Mammary epithelial cell (primary cell): ENCODE measurements at regions not wholly inside any gene's neighbourhood (a gene's known extent, or its start where the extent isn't known, plus 50 kb on each side); places are given as distances from the start of the nearest gene placed in this dataset.

Experiments used
- CTCF ChIP-seq, 2 donors: IDR thresholded peaks in 1 of 2; conservative IDR thresholded peaks in 1 of 2; 2 replicates each; pipeline ENCODE4 v1.5.1; 2011 to 2012; ENCODE audit warnings: inconsistent platforms in 2 of 2, low read length in 2 of 2, mild to moderate bottlenecking in 2 of 2, control low read depth in 1 of 2, low read depth in 1 of 2; ENCODE audit not compliant: insufficient read depth in 1 of 2; ENCODE audit errors: extremely low read depth in 1 of 2
- EZH2 ChIP-seq: IDR thresholded peaks from 2 replicates; pipeline ENCODE4 v1.6.1; 2012; ENCODE audit warnings: low read length, inconsistent platforms, borderline replicate concordance

- no peak for TF ChIP-seq CTCF (conservative IDR thresholded peaks at IDR 0.05 in 1 of 2, IDR thresholded peaks at IDR 0.05 in 1 of 2; ENCODE audit: extremely low read depth in 1 of 2, insufficient read depth in 1 of 2, low read depth in 1 of 2, low read length in 2 of 2)
- no peak for TF ChIP-seq EZH2
Observed at GRCh38 chr9:135209852-135210251, 122.4 kb downstream of the OLFM1 start.
